Nephron (organoid): ENCODE measurements at regions not wholly inside any gene's neighbourhood (a gene's known extent, or its start where the extent isn't known, plus 50 kb on each side); places are given as distances from the start of the nearest gene placed in this dataset.

Experiments used
- H3K27ac Mint-ChIP-seq, 3 experiments: 2 replicates each; pipeline ENCODE4 v1.8.0; 2020; ENCODE audit warnings: mixed read lengths in 3 of 3, mild to moderate bottlenecking in 2 of 3, moderate library complexity in 1 of 3
- H3K27me3 Mint-ChIP-seq: 2 replicates; pipeline ENCODE4 v1.8.0; 2021; ENCODE audit warnings: low read depth, mild to moderate bottlenecking, moderate library complexity, mixed read lengths
- H3K36me3 Mint-ChIP-seq: 2 replicates; pipeline ENCODE4 v1.8.0; 2020; ENCODE audit warnings: low read depth, mixed read lengths
- H3K4me1 Mint-ChIP-seq: 2 replicates; pipeline ENCODE4 v1.8.0; 2020; ENCODE audit warnings: mixed read lengths
- H3K4me3 Mint-ChIP-seq, 3 experiments: 2 replicates each; pipeline ENCODE4 v1.8.0; 2020; ENCODE audit warnings: mild to moderate bottlenecking in 3 of 3, mixed read lengths in 3 of 3, moderate library complexity in 2 of 3
- H3K9me3 Mint-ChIP-seq: 2 replicates; pipeline ENCODE4 v1.8.0; 2020; ENCODE audit warnings: mixed read lengths
- CTCF ChIP-seq, 3 experiments: fragments of 200-600 bp; sonication (generic); IDR thresholded peaks; one replicate each; pipeline ENCODE4 v1.5.0; 2021; ENCODE audit warnings: antibody characterized with exemption in 3 of 3; ENCODE audit not compliant: unreplicated experiment in 3 of 3

- peaks cover 4% of the 10 kb centered on the region for H3K27me3 Mint-ChIP-seq
- H3K4me3 Mint-ChIP-seq = no peak overlapping the region
- no peaks in the 10 kb centered on the region for H3K9me3 Mint-ChIP-seq
- TF ChIP-seq CTCF (IDR thresholded peaks at IDR 0.05; ENCODE audit: unreplicated experiment in 3 of 3) = no peak
- H3K27ac Mint-ChIP-seq = peak overlapping the region in 1 of 3 experiments; percentile 8
- H3K36me3 Mint-ChIP-seq = no peaks in the 10 kb centered on the region
- no peaks in the 10 kb centered on the region for H3K4me1 Mint-ChIP-seq
Measured at GRCh38 chr6:105836379-105836778, 249.8 kb upstream of the PRDM1 start.

GRCh38 chr6:105835373-105835772 is 250.8 kb upstream of the PRDM1 start:
- Mint-ChIP-seq H3K27me3 (peaks cover 4% of the 10 kb centered on the region), H3K27ac (no peak overlapping the region), H3K36me3 (no peaks in the 10 kb centered on the region), H3K4me3 (no peak overlapping the region), H3K4me1 (no peaks in the 10 kb centered on the region), H3K9me3 (no peaks in the 10 kb centered on the region)
- TF ChIP-seq CTCF (IDR thresholded peaks at IDR 0.05; ENCODE audit: unreplicated experiment in 3 of 3) = peak in 2 of 3 experiments; percentile 10 to 48

- no peak for TF ChIP-seq CTCF (IDR thresholded peaks at IDR 0.05; ENCODE audit: unreplicated experiment in 3 of 3)
- Mint-ChIP-seq H3K4me3 (no peak overlapping the region), H3K9me3 (no peaks in the 10 kb centered on the region), H3K36me3 (no peaks in the 10 kb centered on the region), H3K27ac (no peak overlapping the region), H3K4me1 (no peaks in the 10 kb centered on the region), H3K27me3 (peaks cover 4% of the 10 kb centered on the region)
Measured at GRCh38 chr6:105833959-105834947, 251.9 kb upstream of the PRDM1 start.

- no peaks in the 10 kb centered on the region for H3K4me1 Mint-ChIP-seq
- no peaks in the 10 kb centered on the region for H3K36me3 Mint-ChIP-seq
- peaks cover 4% of the 10 kb centered on the region for H3K27me3 Mint-ChIP-seq
- H3K27ac Mint-ChIP-seq = no peak overlapping the region
- no peak for TF ChIP-seq CTCF (IDR thresholded peaks at IDR 0.05; ENCODE audit: unreplicated experiment in 3 of 3)
- H3K9me3 Mint-ChIP-seq = no peaks in the 10 kb centered on the region
- H3K4me3 Mint-ChIP-seq = no peak overlapping the region
Measured at GRCh38 chr6:105832313-105832761, 253.8 kb upstream of the PRDM1 start.

- no peaks in the 10 kb centered on the region for H3K36me3 Mint-ChIP-seq
- H3K4me3 Mint-ChIP-seq = no peak overlapping the region
- no peak overlapping the region for H3K27ac Mint-ChIP-seq
- no peaks in the 10 kb centered on the region for H3K4me1 Mint-ChIP-seq
- H3K9me3 Mint-ChIP-seq = no peaks in the 10 kb centered on the region
- no peak for TF ChIP-seq CTCF (IDR thresholded peaks at IDR 0.05; ENCODE audit: unreplicated experiment in 3 of 3)
- peaks cover 4% of the 10 kb centered on the region for H3K27me3 Mint-ChIP-seq
Measured at GRCh38 chr6:105831311-105832097, 254.6 kb upstream of the PRDM1 start.
